HepG2 (cell line): ENCODE measurements at regions not wholly inside any gene's neighbourhood (a gene's known extent, or its start where the extent isn't known, plus 50 kb on each side); places are given as distances from the start of the nearest gene placed in this dataset.
A peak's percentile ranks its signal among the peaks of the same experiment; 100 is the strongest.

ENCODE experiments used
- ATAC-seq: fragments of 200-7000 bp; cut with Tn5 transposase; 3 replicates; pipeline ENCODE4 v1.9.1; 2020; ENCODE audit warnings: mild to moderate bottlenecking, moderate library complexity
- BruUV-seq: library from RNA; stranded (reverse); fragments of 400-500 nt; replicated peaks from 2 replicates; lab custom pipeline; 2021; lab: Mats Ljungman, UMichigan
- CTCF ChIA-PET: fragments of 300-600 bp; formaldehyde crosslinking; extraction: SDS; loops from one replicate; lab custom pipeline; 2021; ENCODE audit warnings: low total read pairs, inconsistent platforms, low intra/inter-chr PET ratio; lab: Yijun Ruan, JAX
- POLR2A ChIA-PET: fragments of 350-600 bp; sonication (Branson Sonifier 250); formaldehyde crosslinking; loops from one replicate; lab custom pipeline; 2020; ENCODE audit warnings: antibody characterized with exemption, inconsistent platforms; lab: Yijun Ruan, JAX
- DNase-seq: peaks from one replicate; pipeline ENCODE4 v3.0.0-alpha.2; 2015; ENCODE audit warnings: low spot score
- FAIRE-seq: peaks from 3 replicates; lab custom pipeline; 2011; peaks lifted over from hg19 to GRCh38; lab: Jason Lieb, UNC
- H2AFZ ChIP-seq: one replicate; pipeline ENCODE4 v1.6.1; 2011; ENCODE audit warnings: low read length, inconsistent platforms
- H3K27ac ChIP-seq: fragments of 300-600 bp; 3 replicates; pipeline ENCODE4 v1.8.0; 2011; ENCODE audit warnings: mixed run types, mild to moderate bottlenecking, mixed read lengths, low read length, inconsistent platforms; ENCODE audit not compliant: insufficient read depth; ENCODE audit errors: extremely low read length
- H3K27me3 ChIP-seq, 2 experiments: fragments of 200-600 bp in 1 of 2; 2 replicates in 1 of 2; 3 replicates in 1 of 2; pipeline versions ENCODE4 v1.6.0 to v1.8.0; 2011; ENCODE audit warnings: low read length in 2 of 2, mild to moderate bottlenecking in 2 of 2, moderate library complexity in 2 of 2, inconsistent platforms in 1 of 2; ENCODE audit not compliant: insufficient read depth in 2 of 2, control insufficient read depth in 1 of 2
- H3K36me3 ChIP-seq, 2 experiments: fragments of 200-600 bp in 1 of 2; replicated peaks in 1 of 2; 2 replicates in 1 of 2; 3 replicates in 1 of 2; pipeline versions ENCODE4 v1.5.1 to v1.8.0; 2011; ENCODE audit warnings: low read length in 2 of 2, inconsistent platforms in 1 of 2; ENCODE audit not compliant: insufficient read depth in 2 of 2, control insufficient read depth in 1 of 2
- H3K4me1 ChIP-seq: 2 replicates; pipeline ENCODE4 v1.5.1; 2012; ENCODE audit warnings: low read length, inconsistent platforms; ENCODE audit not compliant: insufficient read depth
- H3K4me2 ChIP-seq: 2 replicates; pipeline ENCODE4 v1.6.0; 2011; ENCODE audit warnings: low read depth, low read length, inconsistent platforms
- H3K4me3 ChIP-seq, 3 experiments: fragments of 200-600 bp in 1 of 3; sonication (generic), shearing (Covaris generic) in 1 of 3; replicated peaks in 1 of 3; 2 replicates each; pipeline ENCODE4 v1.5.1; 2011 to 2016; ENCODE audit warnings: low read length in 3 of 3, inconsistent platforms in 2 of 3, low read depth in 2 of 3, mild to moderate bottlenecking in 2 of 3, control low read depth in 1 of 3, mixed read lengths in 1 of 3; ENCODE audit not compliant: insufficient read depth in 1 of 3
- H3K79me2 ChIP-seq: one replicate; pipeline ENCODE4 v1.6.1; 2011; ENCODE audit warnings: low read length, inconsistent platforms; ENCODE audit not compliant: insufficient read depth
- H3K9ac ChIP-seq: 2 replicates; pipeline ENCODE4 v1.6.0; 2011; ENCODE audit warnings: mild to moderate bottlenecking, low read depth, low read length, inconsistent platforms; ENCODE audit not compliant: insufficient read depth
- H3K9me3 ChIP-seq: 2 replicates; pipeline ENCODE4 v1.5.1; 2012; ENCODE audit warnings: mild to moderate bottlenecking, low read length
- H4K20me1 ChIP-seq: 2 replicates; pipeline ENCODE4 v1.6.0; 2011; ENCODE audit warnings: inconsistent platforms, mild to moderate bottlenecking, low read length, moderate library complexity; ENCODE audit not compliant: insufficient read depth
- FOXA1 ChIP-seq, 2 experiments: fragments of 450-650 bp in 1 of 2; sonication (generic) in 1 of 2; formaldehyde crosslinking in 1 of 2; IDR thresholded peaks; 2 replicates each; pipeline versions ENCODE4 v1.4.0 to v1.6.1; 2016 to 2020; ENCODE audit warnings: missing genetic modification reagents in 1 of 2
- FOXA3 ChIP-seq: IDR thresholded peaks from 2 replicates; pipeline ENCODE4 v1.6.1; 2016; ENCODE audit warnings: missing genetic modification reagents, missing compliant biosample characterization
- MIER2 ChIP-seq: IDR thresholded peaks from 2 replicates; pipeline ENCODE4 v1.6.1; 2016; ENCODE audit warnings: missing biosample characterization, missing genetic modification reagents
- PITX1 ChIP-seq: sonication (generic); formaldehyde crosslinking; IDR thresholded peaks from 2 replicates; pipeline ENCODE4 v1.5.1; 2020; ENCODE audit warnings: mild to moderate bottlenecking, missing genetic modification reagents
- ZNF30 ChIP-seq: sonication (generic); formaldehyde crosslinking; IDR thresholded peaks from 2 replicates; pipeline ENCODE4 v1.5.0; 2020; ENCODE audit warnings: mild to moderate bottlenecking, missing genetic modification reagents
- ZNF33A ChIP-seq: sonication (generic); formaldehyde crosslinking; IDR thresholded peaks from 2 replicates; pipeline ENCODE4 v1.5.1; 2020; ENCODE audit warnings: missing genetic modification reagents, mild to moderate bottlenecking, moderate library complexity, borderline replicate concordance
- ZNF550 ChIP-seq: sonication (generic); formaldehyde crosslinking; IDR thresholded peaks from 2 replicates; pipeline ENCODE4 v1.4.0; 2020; ENCODE audit warnings: mild to moderate bottlenecking, missing genetic modification reagents, borderline replicate concordance
- ZNF83 ChIP-seq: sonication (generic); formaldehyde crosslinking; IDR thresholded peaks from 2 replicates; pipeline ENCODE4 v1.4.0; 2020; ENCODE audit warnings: missing genetic modification reagents, mild to moderate bottlenecking, borderline replicate concordance
- WGBS: methylation state at CpG from one replicate; pipeline ENCODE4 v1.1.6; 2017; ENCODE audit warnings: low lambda C conversion rate; 5-methylcytosine and 5-hydroxymethylcytosine counted together
- in situ Hi-C: cut with HindIII; loops from 2 replicates; pipeline ENCODE4 v1.10.0; 2017; ENCODE audit warnings: low pct_unique_long_range_greater_than_20kb; ENCODE audit not compliant: extremely low pct_ligation_motif_present
- intact Hi-C: fragments of 100-400 bp; cut with micrococcal nuclease; formaldehyde crosslinking; loops from one replicate; pipeline ENCODE4 v1.10.0; 2022; ENCODE audit not compliant: unreplicated experiment
- TF ChIP-seq, protein P1 (sequence below): sonication (generic); formaldehyde crosslinking; IDR thresholded peaks from 2 replicates; pipeline ENCODE4 v1.5.0; 2020; ENCODE audit warnings: missing genetic modification reagents

DNA sequence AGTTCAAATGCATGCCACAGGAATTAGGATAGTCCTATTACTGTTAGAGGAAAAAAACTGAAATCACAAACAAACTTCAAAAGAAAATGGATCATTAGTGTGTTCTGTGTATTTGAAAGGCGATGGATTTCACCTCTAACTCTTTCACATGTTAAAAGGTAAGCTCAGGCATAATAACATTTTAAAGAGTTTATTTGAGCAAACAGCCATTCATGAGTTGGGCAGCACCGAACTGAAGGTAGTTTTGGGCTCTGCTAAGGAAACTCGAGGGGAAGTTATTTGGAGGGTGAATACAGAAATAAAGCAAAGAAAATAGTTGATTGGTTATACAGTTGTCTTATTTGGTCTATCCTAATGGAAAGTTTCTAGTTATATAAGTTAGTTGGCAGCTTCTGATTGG is 546.5 kb upstream of the POU3F2 start (continued):
- TF ChIP-seq, protein P1, sequence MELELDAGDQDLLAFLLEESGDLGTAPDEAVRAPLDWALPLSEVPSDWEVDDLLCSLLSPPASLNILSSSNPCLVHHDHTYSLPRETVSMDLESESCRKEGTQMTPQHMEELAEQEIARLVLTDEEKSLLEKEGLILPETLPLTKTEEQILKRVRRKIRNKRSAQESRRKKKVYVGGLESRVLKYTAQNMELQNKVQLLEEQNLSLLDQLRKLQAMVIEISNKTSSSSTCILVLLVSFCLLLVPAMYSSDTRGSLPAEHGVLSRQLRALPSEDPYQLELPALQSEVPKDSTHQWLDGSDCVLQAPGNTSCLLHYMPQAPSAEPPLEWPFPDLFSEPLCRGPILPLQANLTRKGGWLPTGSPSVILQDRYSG (CRISPR knock-in tag): no peak
- no peak for TF ChIP-seq ZNF550 (CRISPR knock-in tag)
- TF ChIP-seq ZNF33A (CRISPR knock-in tag): no peak
- no peak for TF ChIP-seq ZNF83 (CRISPR knock-in tag)

DNA sequence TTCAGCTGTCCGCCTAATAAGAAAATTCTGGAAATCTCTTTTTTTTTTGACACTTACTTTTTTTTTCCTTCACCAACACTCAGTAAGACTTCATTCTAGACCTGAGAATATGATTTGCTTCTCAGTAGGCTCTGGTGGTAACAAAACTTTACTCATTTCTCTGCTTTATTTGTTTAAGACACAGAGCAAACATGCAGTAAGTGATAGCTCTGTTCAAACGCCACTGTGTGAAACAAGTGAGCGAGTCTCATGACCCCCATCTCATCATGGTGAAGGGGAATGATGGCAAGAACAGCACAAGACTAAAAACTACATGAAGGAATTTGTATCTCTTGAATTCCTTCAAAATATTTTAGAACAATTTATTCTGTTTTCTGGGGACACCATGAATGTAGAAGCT is 541.6 kb upstream of the POU3F2 start:
- Histone ChIP-seq H2AFZ (no peak overlapping the region), H3K36me3 (no peaks in the 10 kb centered on the region), H4K20me1 (no peaks in the 10 kb centered on the region), H3K27ac (no peak overlapping the region), H3K4me2 (no peak overlapping the region), H3K9ac (no peak overlapping the region), H3K79me2 (no peaks in the 10 kb centered on the region), H3K27me3 (no peaks in the 10 kb centered on the region; a peak in 1 of 5 replicates), H3K4me3 (no peak overlapping the region), H3K9me3 (no peaks in the 10 kb centered on the region), H3K4me1 (no peaks in the 10 kb centered on the region)
- DNase-seq: peak; percentile 8
- TF ChIP-seq FOXA3 (CRISPR knock-in tag) (0 out of 2 replicates have a peak, but pooled peaks have one; percentile 25), ZNF30 (no peak), PITX1 (CRISPR knock-in tag) (no peak), MIER2 (CRISPR knock-in tag) (no peak), FOXA1 (IDR thresholded peaks at IDR 0.05) (no peak), FOXA1 (CRISPR knock-in tag; IDR thresholded peaks at IDR 0.05) (peak; percentile 60)
- WGBS: 24% methylated on average over 3 of the region's 3 CpGs
- no TSS peak for BruUV-seq
- FAIRE-seq: no peak
- intact Hi-C loops: no loop called here
- ChIA-PET CTCF (no interaction called here), POLR2A (no interaction called here)
- peak; percentile 51; the same call in 1 of the 3 replicates for ATAC-seq
- in situ Hi-C loops: no loop called here
